ENCODE measurements at regions not wholly inside any gene's neighbourhood (a gene's known extent, or its start where the extent isn't known, plus 50 kb on each side); places are given as distances from the start of the nearest gene placed in this dataset.
A peak's percentile ranks its signal among the peaks of the same experiment; 100 is the strongest.

GRCh38 chr9:129422032-129422842, 198.7 kb downstream of the C9orf50 start:
- TF ChIP-seq FOSL1 (IDR thresholded peaks at IDR 0.05; ENCODE audit: low read depth) (no peak), CEBPB (IDR thresholded peaks at IDR 0.05; ENCODE audit: low read depth) (no peak), SP1 (IDR thresholded peaks at IDR 0.05; ENCODE audit: low read depth) (no peak), POLR2AphosphoS5 (IDR thresholded peaks at IDR 0.05; ENCODE audit: low read depth, low read length) (no peak), POLR2A (IDR thresholded peaks at IDR 0.05; ENCODE audit: borderline replicate concordance, extremely low read depth, insufficient read depth, insufficient read length) (no peak), MAX (IDR thresholded peaks at IDR 0.05) (no peak), TCF7L2 (IDR thresholded peaks at IDR 0.05; ENCODE audit: borderline replicate concordance, extremely low read depth, insufficient read depth, insufficient read length) (no peak), ZBTB33 (IDR thresholded peaks at IDR 0.05; ENCODE audit: extremely low read depth, insufficient replicate concordance, low read length) (no peak), CBX3 (IDR thresholded peaks at IDR 0.05; ENCODE audit: low read depth) (no peak), EGR1 (IDR thresholded peaks at IDR 0.05; ENCODE audit: low read depth) (no peak), EZH2 (IDR thresholded peaks at IDR 0.05) (no peak)
- no peaks in the 10 kb centered on the region for H3K9me3 ChIP-seq (ENCODE audit: control insufficient read depth in 1 of 2, insufficient read depth in 1 of 2, low read depth in 1 of 2, low read length in 2 of 2)
- H3K79me2 ChIP-seq (ENCODE audit: insufficient read depth, low read length), result no peaks in the 10 kb centered on the region
- no peak overlapping the region for H3K9ac ChIP-seq (ENCODE audit: low read length)
- ChIA-PET RAD21 (ENCODE audit: low non-redundant PET in 1 of 2, low total read pairs in 2 of 2, uncharacterized antibody in 2 of 2, unreplicated experiment in 2 of 2) (no interaction called here), POLR2A (no interaction called here), CTCF (no interaction called here)
- H4K20me1 ChIP-seq (ENCODE audit: insufficient read depth), result no peaks in the 10 kb centered on the region
- intact Hi-C loops (cut with micrococcal nuclease), result no loop called here
- no peak overlapping the region for H3K27ac ChIP-seq (ENCODE audit: low read depth, low read length)
- DNase-seq (ENCODE audit: low read depth, low spot score) (no peak), ATAC-seq (no peak)
- no peaks in the 10 kb centered on the region for H3K27me3 ChIP-seq (ENCODE audit: insufficient read depth, low read length)
- peaks cover 13 to 35% of the 10 kb centered on the region in 2 experiments; a peak in 3 of 4 replicates for H3K4me1 ChIP-seq (ENCODE audit: control insufficient read depth in 1 of 2, insufficient read depth in 2 of 2, low read length in 2 of 2)
- no peaks in the 10 kb centered on the region for H3K9me2 ChIP-seq (ENCODE audit: insufficient read depth)
- BruUV-seq (replicated peaks), result no TSS peak
- H2AFZ ChIP-seq (ENCODE audit: low read depth, low read length, poor library complexity, severe bottlenecking), result no peak overlapping the region
- H3K36me3 ChIP-seq (ENCODE audit: control insufficient read depth in 1 of 2, insufficient read depth in 2 of 2, low read length in 2 of 2), result no peaks in the 10 kb centered on the region
- H3K4me3 ChIP-seq (replicated peaks in 1 of 2; ENCODE audit: low read depth in 1 of 2, low read length in 2 of 2), result no peak overlapping the region
- H3K4me2 ChIP-seq (ENCODE audit: low read length), result peak overlapping the region; percentile 25; the same call in 1 of the 2 replicates
